Stimulated activated CD8-positive, alpha-beta memory T cell treated with anti-CD3 and anti-CD28 coated beads, Interleukin-7, amount 100 ng/mL, for 4 hours (primary cell): ENCODE measurements at regions not wholly inside any gene's neighbourhood (a gene's known extent, or its start where the extent isn't known, plus 50 kb on each side); places are given as distances from the start of the nearest gene placed in this dataset.
"Not testable (repeated sequence)": the region's sequence is repeated elsewhere in the genome, so short reads cannot be mapped to it uniquely, and the experiment has no call there.

Experiments
- DNase-seq, 2 donors: peaks; one replicate each; pipeline ENCODE4 v3.0.0-alpha.2; 2020; ENCODE audit warnings: low read depth in 2 of 2

DNA sequence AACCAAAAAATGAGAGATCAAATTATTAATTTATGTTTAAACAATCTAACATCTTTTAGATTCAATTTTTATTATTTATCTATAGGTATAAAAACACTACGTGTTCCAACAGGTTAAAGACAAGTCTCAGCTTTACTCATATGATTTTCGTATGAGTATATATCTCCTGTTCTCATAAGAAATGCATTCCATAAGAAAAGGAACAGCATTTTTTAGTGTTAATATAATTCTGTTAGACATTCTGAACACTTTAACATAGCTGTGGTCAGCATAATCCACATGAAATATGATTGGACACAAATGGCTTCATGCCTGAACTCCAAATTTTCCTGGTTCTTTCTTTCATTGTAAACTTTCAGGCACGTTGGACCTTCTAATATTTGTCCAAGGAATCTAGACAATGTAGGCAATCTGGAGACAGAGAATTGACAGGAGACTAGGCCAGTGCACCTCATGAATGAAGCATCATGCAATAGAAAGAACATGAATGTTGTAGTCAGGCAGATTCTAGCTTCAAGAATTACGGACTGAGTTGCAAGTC lies 1122.0 kb upstream of the ALCAM start:
- no peak for DNase-seq

DNA sequence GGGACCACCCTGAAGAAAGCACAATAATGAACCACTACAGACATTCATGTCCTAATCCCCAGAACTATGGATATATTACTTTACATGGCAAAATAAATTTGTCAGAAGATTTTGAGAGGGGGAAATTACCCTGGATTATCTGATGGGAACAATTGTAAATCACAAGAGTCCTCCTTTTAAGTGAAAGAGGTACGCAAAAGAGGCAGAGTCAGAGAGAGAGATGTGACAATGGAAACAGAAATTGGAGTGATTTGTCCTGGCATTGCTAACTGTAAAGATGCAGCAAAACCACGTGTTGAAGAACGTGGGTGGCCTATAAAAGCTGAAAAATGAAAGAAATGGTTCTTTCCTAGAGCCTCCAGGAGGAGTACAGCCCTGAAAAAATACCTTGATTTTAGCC lies 1121.4 kb upstream of the ALCAM start:
- no peak for DNase-seq

GRCh38 chr3:104245981-104246380 lies 1120.7 kb upstream of the ALCAM start:
- no peak for DNase-seq

- no peak for DNase-seq
These were observed 1109.2 kb upstream of the ALCAM start for GRCh38 chr3:104257486-104257885.

DNA sequence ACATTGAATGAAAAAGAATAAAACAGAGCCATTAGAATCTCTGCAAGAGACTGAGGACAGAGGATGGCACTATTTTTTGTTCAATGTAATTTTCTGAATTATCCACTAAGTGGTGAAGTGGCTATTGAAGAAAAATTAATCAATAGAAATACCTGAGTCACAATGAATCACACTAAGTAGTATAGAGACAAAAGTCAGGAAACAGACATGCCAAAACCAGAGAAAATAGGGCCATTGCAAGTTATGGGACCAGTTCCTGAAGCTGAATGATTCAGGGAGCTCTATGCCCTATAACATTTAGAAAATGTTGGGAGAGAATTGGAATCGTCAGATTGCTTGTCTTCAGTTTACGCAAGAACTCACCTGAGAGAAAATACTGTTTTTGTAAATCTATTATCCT lies 1103.2 kb upstream of the ALCAM start:
- no peak for DNase-seq

DNA sequence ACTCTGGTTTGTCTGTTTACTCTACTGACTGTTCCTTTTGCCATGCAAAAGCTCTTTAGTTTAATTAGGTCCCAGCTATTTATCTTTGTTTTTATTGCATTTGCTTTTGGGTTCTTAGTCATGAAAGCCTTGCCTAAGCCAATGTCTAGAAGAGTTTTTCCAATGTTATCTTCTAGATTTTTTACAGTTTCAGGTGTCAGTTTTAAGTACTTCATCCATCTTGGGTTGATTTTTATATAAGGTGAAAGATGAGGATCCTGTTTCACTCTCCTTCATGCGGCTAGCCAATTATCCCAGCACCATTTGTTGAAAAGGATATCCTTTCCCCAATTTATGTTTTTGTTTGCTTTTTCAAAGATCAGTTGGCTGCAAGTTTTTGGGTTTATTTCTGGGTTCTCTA lies 1100.5 kb upstream of the ALCAM start:
- DNase-seq, result not testable (repeated sequence)

GRCh38 chr3:104269771-104270170 lies 1096.9 kb upstream of the ALCAM start:
- DNase-seq, result no peak

DNA sequence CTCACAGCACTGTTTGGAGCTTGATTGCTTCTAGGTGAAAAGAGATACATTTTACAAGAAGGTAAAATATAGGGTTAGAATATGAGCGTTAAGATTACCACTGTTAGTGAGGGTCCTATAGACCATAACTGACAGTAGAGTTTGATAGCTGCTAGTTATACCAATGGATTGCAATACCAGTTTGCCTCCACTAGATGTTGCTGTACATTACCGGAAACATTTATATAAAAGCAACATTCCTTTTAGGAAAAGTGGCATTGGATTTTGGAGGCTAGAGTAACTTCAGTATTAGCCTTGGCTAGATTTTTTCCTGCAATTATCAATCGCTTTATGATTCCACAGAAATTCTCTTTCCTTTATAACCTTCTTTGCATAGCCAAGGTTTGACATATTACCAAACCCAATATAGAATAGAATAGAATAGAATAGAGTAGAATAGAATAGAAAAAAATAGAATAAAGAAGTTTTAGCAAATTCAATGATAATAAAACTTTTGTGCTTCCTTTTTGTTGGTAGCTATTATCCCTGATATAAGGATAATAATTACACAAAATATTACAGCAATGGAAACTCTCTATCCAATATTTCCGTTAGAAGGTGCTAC lies 1093.6 kb upstream of the ALCAM start:
- DNase-seq, result no peak

GRCh38 chr3:104275199-104275598 lies 1091.5 kb upstream of the ALCAM start:
- DNase-seq, result no peak

DNA sequence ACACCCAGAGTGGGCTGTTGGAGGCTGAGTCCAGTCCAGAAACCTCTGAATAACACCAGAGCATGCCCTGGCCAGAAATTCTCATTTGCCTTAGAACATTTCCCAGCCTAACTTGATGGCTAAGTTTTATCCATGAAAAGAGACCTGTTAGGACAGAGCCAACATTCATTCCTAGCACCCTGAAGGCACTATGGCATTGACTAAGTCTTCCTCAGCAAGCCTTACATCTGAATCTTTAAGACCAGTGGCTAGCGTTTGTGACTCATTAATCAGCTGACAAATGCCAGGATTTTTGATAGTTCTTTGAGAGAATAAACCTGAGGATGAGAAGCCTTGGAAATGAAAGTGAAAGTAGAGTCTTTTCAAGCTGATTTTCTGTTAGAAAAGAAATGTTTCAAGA lies 1087.1 kb upstream of the ALCAM start:
- DNase-seq, result no peak

DNA sequence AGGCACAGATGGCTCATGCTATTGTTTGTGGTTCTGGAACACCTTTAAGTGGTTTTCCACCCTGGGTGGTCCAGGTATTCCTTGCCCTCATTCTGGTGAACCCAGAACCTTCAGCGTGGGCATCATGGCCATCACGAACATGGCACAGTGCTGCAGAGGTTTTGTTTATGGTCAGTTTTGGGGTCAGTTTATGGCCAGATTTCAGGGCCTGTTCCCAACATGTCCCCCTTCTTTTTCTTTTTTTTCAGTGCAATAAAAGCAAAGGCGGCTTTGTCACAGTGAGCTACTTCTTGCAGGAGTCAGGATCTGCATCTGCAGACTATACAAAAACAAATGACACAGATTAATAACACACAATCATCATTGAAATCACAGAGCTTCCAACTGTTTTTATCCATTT lies 1085.0 kb upstream of the ALCAM start:
- no peak for DNase-seq

GRCh38 chr3:104286645-104287044 lies 1080.1 kb upstream of the ALCAM start:
- no peak for DNase-seq

DNA sequence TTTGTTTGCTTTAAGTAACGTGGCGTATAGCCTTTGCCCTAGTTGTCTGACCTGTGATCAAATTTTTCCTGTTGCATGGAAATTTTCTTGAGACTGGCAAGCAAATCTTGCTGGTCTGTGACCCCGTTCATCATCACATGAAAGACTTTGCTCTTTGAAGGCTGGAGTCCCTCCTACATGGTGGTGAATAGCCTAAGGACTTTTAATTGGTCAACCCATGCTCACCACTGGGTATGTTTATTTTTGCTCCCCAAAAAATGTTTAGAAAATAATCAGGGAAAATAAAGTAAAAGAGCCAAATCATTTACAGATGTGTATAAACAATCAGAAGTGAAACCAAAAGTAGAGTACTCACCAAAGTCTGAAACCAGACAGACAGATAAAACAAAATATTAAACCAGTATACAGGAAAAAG lies 1075.3 kb upstream of the ALCAM start:
- no peak for DNase-seq

DNA sequence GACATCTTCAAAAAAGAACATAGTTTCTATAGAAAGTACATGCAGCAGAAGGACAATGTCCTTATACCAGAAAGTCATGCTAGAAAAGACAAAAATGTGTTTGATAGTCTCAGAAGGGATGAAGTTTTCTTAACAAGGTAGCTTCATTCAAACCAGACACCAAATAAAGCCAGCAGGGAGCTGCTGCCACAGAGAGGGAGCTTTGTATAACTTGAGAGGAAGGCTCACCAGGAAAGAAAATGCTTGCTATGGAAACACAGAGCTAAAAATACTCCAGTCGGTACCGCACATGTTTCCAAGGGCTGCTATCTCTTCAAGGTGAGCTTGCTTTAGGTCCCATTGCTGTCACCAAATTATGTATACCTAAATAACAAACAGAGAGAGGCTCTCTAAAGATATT lies 1074.8 kb upstream of the ALCAM start:
- no peak for DNase-seq

DNA sequence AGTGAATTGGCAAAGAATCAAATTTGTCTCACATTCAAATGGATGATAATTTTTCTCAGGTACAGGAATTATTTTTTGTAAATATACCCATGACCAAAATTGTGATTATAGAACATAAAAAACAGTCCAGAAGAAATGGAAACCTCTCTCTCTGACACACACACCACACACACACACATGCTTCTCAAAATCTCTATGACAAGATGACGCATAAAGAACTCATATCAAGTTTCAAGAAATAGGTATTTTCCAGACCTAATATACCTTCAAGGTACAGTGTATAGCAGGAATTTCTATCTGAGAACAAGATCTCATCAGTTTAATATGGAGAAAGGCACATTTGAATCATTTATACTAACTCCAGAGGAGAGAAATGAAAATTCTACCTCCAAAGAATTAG lies 1069.1 kb upstream of the ALCAM start:
- no peak for DNase-seq

- no peak for DNase-seq
These were observed 1068.0 kb upstream of the ALCAM start for GRCh38 chr3:104298662-104299061.

GRCh38 chr3:104316118-104316517 lies 1050.6 kb upstream of the ALCAM start:
- no peak for DNase-seq

GRCh38 chr3:104323226-104323625 lies 1043.5 kb upstream of the ALCAM start:
- no peak for DNase-seq

DNA sequence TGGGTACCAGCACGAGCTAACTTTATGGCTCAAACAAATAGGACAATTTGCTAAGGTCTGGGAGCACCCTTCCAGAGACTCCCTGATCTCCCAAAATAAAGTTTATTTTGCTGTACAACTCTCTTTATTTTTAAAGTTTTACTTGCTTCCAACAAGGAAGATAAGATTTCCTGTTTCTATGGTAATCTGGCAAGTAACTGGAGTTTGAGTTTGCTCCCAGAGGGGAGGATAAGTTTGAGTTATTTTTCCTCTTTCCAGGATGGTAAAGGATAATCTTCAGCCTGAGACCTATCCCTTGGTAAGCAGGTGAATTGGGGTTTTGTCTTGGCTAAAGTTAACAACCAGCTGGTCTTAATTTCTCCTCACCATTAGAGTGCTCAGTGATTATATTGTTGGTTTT lies 1019.4 kb upstream of the ALCAM start:
- DNase-seq, result no peak

- no peak for DNase-seq
These were observed 1016.9 kb upstream of the ALCAM start for GRCh38 chr3:104349836-104350235.

- no peak for DNase-seq
These were observed 1012.8 kb upstream of the ALCAM start for GRCh38 chr3:104353951-104354350.

- no peak for DNase-seq
These were observed 1007.2 kb upstream of the ALCAM start for GRCh38 chr3:104359546-104359945.

DNA sequence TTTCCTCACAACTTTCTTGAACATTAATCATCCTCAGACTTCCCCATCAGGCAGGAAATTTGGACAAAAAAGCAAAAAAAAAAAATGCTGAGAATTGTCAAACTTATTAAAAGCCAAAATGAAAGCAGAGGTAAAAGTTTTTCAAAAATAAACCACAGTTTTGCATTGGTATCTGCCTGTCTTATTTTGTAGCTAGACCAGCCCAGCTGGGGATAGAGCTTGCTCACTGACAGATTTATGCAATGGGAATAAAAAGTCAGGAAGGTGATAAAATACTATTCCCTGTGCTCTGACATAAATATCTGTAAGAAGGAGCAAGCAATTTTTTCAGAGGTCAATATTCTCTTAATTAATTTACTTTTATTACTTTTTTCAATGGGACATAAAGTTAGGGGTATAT lies 1006.7 kb upstream of the ALCAM start:
- DNase-seq, result no peak

GRCh38 chr3:104361748-104362147 lies 1005.0 kb upstream of the ALCAM start:
- not testable (repeated sequence) for DNase-seq
